ENCODE measurements at regions not wholly inside any gene's neighbourhood (a gene's known extent, or its start where the extent isn't known, plus 50 kb on each side); places are given as distances from the start of the nearest gene placed in this dataset.

- Mint-ChIP-seq H3K36me3 (ENCODE audit: insufficient read depth, unreplicated experiment) (no peaks in the 10 kb centered on the region), H3K27ac (ENCODE audit: unreplicated experiment) (no peak overlapping the region), H3K9me3 (ENCODE audit: unreplicated experiment) (no peaks in the 10 kb centered on the region), H3K27me3 (ENCODE audit: insufficient read depth, unreplicated experiment) (peaks cover 5% of the 10 kb centered on the region), H3K4me1 (ENCODE audit: low read depth, unreplicated experiment) (no peaks in the 10 kb centered on the region), H3K4me3 (ENCODE audit: unreplicated experiment) (no peak overlapping the region)
- ChIA-PET POLR2A (no interaction called here), CTCF (no interaction called here)
- H3K27me3 ChIP-seq (replicated peaks; ENCODE audit: control insufficient read depth, insufficient read depth, low read length): no peaks in the 10 kb centered on the region
- no peak for TF ChIP-seq CTCF (IDR thresholded peaks at IDR 0.05; ENCODE audit: insufficient read depth in 1 of 2, low read depth in 1 of 2, low read length in 1 of 2, severe bottlenecking in 1 of 2, unreplicated experiment in 1 of 2)
- no peaks in the 10 kb centered on the region for H3K36me3 ChIP-seq (ENCODE audit: control insufficient read depth, insufficient read depth, low read length)
- intact Hi-C loops (cut with micrococcal nuclease; ENCODE audit: unreplicated experiment): no loop called here
- no TSS peak for BruUV-seq (replicated peaks)
- H3K4me1 ChIP-seq: peaks cover 7% of the 10 kb centered on the region; the same call in 1 of the 2 replicates
- H3K9me3 ChIP-seq: no peaks in the 10 kb centered on the region
- no peak for DNase-seq
- no peak overlapping the region for H3K4me3 ChIP-seq (ENCODE audit: low read depth, low read length)
Observed at GRCh38 chr2:100722125-100722524, 97.8 kb upstream of the NPAS2 start.

GRCh38 chr2:100726866-100727265, 93.1 kb upstream of the NPAS2 start:
- CTCF ChIA-PET: no interaction called here
- Mint-ChIP-seq H3K27me3 (ENCODE audit: insufficient read depth, unreplicated experiment) (peaks cover 8% of the 10 kb centered on the region), H3K9me3 (ENCODE audit: unreplicated experiment) (peaks cover 16% of the 10 kb centered on the region), H3K27ac (ENCODE audit: unreplicated experiment) (no peak overlapping the region), H3K4me3 (ENCODE audit: unreplicated experiment) (no peak overlapping the region), H3K4me1 (ENCODE audit: low read depth, unreplicated experiment) (no peaks in the 10 kb centered on the region), H3K36me3 (ENCODE audit: insufficient read depth, unreplicated experiment) (no peaks in the 10 kb centered on the region)
- DNase-seq: no peak
- POLR2A ChIA-PET: no interaction called here
- intact Hi-C loops (cut with micrococcal nuclease; ENCODE audit: unreplicated experiment): no loop called here
- Histone ChIP-seq H3K4me1 (no peaks in the 10 kb centered on the region), H3K4me3 (ENCODE audit: low read depth, low read length) (no peak overlapping the region), H3K27me3 (replicated peaks; ENCODE audit: control insufficient read depth, insufficient read depth, low read length) (no peaks in the 10 kb centered on the region), H3K9me3 (peaks cover 11% of the 10 kb centered on the region; the same call in 1 of the 2 replicates), H3K36me3 (ENCODE audit: control insufficient read depth, insufficient read depth, low read length) (no peaks in the 10 kb centered on the region)
- no TSS peak for BruUV-seq (replicated peaks)
- TF ChIP-seq CTCF (IDR thresholded peaks at IDR 0.05; ENCODE audit: insufficient read depth in 1 of 2, low read depth in 1 of 2, low read length in 1 of 2, severe bottlenecking in 1 of 2, unreplicated experiment in 1 of 2): no peak

GRCh38 chr2:100730290-100730868, 89.6 kb upstream of the NPAS2 start:
- no peaks in the 10 kb centered on the region for H3K36me3 Mint-ChIP-seq (ENCODE audit: insufficient read depth, unreplicated experiment)
- POLR2A ChIA-PET: interaction anchor here (1.0 kb wide), 1 partner anchor 272 kb away, joined by 4 read pairs; the partner anchor contains the start of gene RPL31
- peaks cover 16% of the 10 kb centered on the region for H3K9me3 Mint-ChIP-seq (ENCODE audit: unreplicated experiment)
- H3K27me3 Mint-ChIP-seq (ENCODE audit: insufficient read depth, unreplicated experiment): peaks cover 14% of the 10 kb centered on the region
- intact Hi-C loops (cut with micrococcal nuclease; ENCODE audit: unreplicated experiment): loop anchor here (1.0 kb wide), 1 partner anchor 255 kb away; no protein-coding TSS in a partner anchor
- no peaks in the 10 kb centered on the region for H3K4me1 Mint-ChIP-seq (ENCODE audit: low read depth, unreplicated experiment)
- no peak overlapping the region for H3K27ac Mint-ChIP-seq (ENCODE audit: unreplicated experiment)
- CTCF ChIA-PET: interaction anchor here (1.0 kb wide), 1 partner anchor 253 kb away, joined by 3 read pairs; no protein-coding TSS in a partner anchor
- Histone ChIP-seq H3K4me1 (no peaks in the 10 kb centered on the region), H3K27me3 (replicated peaks; ENCODE audit: control insufficient read depth, insufficient read depth, low read length) (no peaks in the 10 kb centered on the region), H3K36me3 (ENCODE audit: control insufficient read depth, insufficient read depth, low read length) (no peaks in the 10 kb centered on the region), H3K9me3 (peaks cover 11% of the 10 kb centered on the region; the same call in 1 of the 2 replicates), H3K4me3 (ENCODE audit: low read depth, low read length) (no peak overlapping the region)
- DNase-seq: peak; percentile 49 to 55
- no peak overlapping the region for H3K4me3 Mint-ChIP-seq (ENCODE audit: unreplicated experiment)
- peak; percentile 27 to 37 for TF ChIP-seq CTCF (IDR thresholded peaks at IDR 0.05; ENCODE audit: insufficient read depth in 1 of 2, low read depth in 1 of 2, low read length in 1 of 2, severe bottlenecking in 1 of 2, unreplicated experiment in 1 of 2)
- BruUV-seq (replicated peaks): no TSS peak
